HG02973 (cell line): ENCODE measurements at regions not wholly inside any gene's neighbourhood (a gene's known extent, or its start where the extent isn't known, plus 50 kb on each side); places are given as distances from the start of the nearest gene placed in this dataset.

Source experiments
- ATAC-seq: cut with Tn5 transposase; IDR thresholded peaks from one replicate; pipeline ENCODE4 v1.9.1; 2021; ENCODE audit warnings: moderate library complexity; ENCODE audit not compliant: unreplicated experiment

DNA sequence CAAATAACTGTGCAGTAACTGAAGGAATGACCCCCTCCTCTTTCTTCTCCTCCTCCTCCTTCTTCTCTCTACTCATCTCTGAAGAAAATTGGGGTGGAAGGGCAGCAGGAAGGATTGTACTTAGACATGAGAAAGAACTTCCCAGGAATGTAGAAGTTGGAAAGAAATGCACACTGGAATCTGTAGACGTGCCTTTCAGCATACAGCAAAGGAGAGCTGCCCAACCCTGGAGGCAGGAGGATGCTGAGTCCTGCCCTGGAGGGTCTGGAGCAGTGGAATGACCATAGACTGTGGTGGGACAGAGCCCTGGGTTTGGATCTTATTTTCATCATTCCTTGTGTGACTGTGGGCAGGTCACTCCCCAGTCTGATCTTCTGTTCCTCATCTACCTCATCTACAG, 80.1 kb downstream of the PJA1 start:
- no peak for ATAC-seq

DNA sequence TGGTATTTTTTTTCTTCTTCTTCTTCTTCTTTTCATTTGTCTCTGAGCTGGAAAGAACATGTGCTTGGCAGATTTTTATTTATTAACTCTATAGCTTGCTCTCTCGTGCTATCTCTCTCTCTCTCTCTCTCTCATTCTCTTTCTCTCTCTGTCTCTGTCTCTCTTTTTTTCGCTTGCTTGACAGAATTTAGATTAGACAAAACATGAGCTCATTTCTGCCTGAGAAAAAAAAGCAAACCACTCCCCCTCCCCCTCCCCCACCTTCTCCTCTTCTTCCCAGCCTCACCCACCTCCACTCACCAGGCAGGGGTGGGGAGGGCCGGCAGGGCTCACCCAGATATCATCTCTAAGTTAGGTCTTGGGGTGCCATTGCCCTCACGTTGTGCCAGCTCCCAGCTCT, 81.5 kb downstream of the PJA1 start:
- no peak for ATAC-seq

DNA sequence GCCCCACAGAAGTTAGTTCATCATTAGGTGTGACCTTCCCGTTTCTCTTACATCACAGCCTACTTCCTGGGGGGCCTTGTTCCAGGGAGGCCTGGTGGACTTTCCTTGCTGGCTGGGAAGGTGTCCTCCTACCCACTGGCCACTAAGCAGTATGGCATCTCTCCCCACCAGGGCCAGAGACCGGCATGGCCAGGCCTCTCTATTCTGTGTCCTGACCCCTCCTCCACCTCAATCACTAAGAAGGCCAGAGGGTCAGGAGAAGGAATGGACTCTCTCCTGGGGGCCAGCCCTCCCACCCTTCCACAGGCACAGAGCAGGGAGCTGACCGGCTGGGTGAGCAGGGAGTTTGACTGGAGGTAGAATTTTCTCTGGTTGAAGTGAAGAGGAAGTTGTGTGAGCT, 81.9 kb downstream of the PJA1 start:
- no peak for ATAC-seq

DNA sequence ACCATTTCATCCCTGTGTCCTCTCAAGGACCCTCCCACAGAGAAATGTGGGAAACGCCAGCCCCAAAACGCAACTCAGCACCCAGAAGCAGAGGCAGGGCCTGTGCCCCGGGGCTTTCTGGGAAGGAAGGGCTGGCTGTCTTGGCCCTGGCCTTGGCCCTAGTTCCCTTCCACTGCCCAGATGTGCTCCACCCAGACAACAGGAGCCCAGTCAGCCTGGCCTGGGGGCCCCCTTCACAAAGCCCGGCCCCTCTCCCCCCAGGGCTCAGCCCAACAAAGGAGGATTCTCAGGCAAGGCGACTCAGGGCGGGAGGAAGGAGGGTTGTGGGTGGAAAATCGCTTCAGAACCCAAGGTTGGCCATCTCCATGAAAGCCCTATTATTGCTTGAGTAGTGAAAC, 82.5 kb downstream of the PJA1 start:
- no peak for ATAC-seq

DNA sequence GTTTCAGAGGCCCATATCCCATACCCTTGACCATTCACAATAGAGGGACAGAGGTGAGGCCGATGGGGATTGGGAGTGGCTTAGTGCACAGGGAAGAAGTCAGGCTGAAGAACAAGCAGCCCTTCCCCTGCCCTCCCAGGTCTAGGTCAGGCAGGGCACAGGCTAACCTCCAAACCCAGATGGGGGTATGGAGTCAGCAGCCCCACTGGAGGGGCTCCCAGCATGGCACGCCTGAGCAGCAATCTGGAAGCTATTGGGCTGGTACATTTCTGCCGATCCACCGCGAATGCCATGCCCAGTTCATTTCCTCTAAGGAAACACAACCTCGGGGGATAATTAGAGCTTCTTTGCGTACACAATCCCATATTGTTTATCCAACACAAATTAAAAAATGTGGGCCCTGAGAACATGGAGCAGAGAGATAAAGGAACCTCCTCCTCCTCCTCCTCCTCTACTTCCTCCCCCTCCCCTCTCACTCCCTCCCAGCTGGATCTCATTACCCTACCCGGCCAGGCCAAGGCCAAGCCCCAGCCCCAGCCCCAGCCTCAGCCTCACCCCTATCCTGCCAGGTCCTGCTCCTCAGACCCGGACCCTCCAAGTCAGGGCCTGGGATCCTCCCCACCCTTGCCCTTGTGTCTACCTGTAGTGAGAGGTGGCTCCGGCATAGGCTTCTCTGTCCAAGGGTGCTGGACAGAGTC, 83.0 kb downstream of the PJA1 start:
- no peak for ATAC-seq

DNA sequence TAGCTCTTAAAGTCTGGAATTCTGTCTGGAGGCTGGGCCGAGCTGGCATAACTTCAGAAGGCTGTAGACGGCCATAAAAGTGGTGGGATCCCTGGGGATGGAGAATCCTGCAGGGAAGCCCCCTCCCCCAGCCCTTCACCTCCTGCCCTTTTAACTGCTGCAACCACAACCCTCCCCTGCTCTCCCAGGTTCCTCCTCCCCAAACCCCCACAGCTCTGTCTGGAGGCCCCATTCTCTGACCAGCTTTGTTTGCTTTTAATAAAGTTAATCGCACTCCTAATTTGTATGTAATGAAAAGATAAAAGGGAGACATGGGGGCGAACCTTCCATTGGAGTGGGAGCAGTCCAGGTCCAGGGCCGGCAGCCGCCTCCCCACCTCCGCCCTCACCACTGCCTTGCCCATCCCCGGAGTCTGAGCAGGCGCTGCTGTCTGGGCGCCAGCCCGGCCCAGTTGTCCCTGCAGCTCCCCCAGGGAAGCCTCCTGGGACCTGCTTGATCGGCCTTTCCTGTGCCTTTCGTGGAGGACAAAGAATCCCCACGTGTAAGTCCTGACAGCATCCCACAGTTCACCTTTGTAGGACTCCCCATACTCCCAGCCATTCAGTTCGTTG, 84.3 kb downstream of the PJA1 start:
- ATAC-seq, result no peak

DNA sequence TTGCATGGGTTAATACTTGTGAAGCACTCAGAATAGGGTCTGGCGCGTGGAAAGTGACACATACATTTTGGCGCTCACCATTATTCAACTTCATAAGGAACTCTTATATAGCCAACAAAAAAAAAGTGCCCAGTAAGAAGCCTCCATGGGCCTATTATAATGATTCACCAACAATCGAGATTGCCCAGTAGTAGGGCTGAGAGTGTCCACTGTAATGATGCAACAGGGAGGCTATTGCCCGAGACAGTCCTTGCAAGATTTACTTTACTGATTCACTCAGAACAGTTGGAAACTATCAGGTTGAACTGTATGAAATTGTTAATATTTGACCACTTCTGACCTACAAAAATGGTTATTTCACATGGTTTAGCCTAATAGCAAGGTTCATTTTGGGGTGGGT, 86.0 kb downstream of the PJA1 start:
- no peak for ATAC-seq

DNA sequence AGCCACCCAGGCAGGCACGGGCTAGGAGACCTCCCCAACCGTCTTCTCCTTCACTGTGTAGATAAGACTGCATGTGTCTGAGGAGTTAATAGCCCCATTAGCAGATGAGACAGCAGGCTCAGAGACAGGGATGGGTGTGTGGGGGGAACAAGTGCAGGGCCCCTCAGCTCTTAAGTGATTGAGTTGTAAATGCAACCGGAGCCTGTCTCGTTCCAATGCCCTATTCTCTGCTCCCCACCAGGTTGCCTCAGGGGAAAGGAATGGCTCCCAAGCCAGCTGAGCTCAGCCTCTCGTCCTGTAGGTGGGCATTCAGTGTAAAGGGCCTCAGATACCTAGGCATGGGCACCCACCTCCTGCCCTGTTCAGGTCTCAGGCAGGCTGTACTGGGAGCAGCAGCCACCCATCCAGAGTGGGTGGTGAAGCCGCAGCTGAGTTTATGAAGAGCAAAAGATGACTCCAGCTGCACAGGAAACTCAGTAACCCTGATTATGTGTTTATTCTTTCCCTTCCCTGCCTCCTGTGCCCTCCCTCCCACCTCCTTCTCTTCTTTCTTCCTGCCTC, 87.3 kb downstream of the PJA1 start:
- no peak for ATAC-seq

DNA sequence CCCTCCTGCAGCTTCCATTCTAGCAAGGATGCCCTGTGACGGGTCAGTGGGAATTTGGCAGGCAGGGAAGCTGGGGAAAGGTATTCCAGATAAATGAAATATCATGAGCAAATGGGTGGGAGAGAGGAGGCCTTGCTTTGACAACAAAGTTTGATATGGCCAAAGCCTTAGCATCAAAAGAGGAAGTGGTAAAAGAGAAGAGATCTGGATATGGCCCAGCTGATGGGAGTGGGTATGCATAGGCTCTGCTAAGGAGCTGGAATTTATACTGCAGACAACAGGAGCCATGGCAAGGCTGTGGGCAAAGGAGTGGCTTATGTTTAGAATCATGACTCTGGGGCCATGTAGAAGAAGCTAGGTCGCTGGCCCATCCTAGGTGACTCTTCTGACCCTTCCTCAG, 89.2 kb downstream of the PJA1 start:
- ATAC-seq, result no peak

DNA sequence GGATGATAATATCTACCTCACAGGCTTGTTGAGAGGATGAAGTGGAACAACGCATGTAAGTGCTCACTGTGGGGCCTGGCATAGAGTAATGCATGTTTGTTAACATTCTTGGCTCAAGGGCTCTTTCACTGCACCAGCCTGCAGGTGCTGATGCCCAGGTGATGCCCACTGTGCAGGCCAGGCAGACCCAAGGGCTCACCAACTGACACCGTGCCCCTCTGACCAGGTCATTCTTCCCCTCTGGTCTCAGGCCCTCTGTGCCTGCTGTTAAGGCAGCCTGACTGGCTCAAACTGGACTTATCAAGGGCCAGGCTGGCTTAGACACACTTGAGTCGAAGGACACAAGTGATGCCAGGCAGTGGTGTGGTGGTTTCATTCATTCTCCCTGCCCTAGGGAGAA, 90.5 kb downstream of the PJA1 start:
- no peak for ATAC-seq

DNA sequence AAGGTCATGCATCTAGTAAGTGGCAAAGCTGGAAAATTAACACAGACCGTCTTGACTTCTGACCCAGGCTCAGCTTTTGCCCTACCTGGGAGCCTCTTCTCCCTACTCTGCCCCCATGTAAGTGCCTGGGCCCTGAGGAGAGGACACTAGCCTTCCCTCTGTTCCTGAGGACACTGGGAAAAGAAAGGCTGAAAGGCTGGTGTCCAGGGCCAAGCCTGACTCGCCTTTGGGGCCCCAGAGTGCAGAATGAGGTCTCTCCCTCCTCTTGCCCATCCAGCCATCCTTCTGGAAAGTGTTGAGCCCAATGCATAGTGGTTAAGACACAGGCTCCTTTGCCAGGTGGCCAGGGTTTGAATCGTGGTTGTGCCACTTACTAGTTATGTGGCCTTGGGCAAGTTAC, 91.5 kb downstream of the PJA1 start:
- ATAC-seq, result no peak

DNA sequence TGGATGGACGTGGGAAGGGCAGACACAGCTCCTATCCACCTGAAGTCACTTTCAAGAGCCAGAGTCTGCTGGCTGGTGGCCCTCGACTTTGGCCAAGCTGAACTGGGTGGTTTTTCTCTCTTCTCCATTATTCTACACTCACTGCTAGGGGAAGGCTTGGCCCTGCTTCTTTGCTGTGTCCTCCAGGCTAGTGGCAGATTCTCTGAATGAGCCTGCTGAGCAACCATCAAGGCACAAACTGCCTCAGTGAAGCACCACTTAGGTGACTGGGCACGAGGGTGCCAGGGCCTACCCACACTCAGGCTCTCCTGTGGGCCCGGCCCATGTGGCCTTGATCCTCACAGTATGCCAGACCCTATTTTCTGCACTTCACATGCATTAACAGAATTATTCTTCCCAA, 92.0 kb downstream of the PJA1 start:
- ATAC-seq, result no peak

DNA sequence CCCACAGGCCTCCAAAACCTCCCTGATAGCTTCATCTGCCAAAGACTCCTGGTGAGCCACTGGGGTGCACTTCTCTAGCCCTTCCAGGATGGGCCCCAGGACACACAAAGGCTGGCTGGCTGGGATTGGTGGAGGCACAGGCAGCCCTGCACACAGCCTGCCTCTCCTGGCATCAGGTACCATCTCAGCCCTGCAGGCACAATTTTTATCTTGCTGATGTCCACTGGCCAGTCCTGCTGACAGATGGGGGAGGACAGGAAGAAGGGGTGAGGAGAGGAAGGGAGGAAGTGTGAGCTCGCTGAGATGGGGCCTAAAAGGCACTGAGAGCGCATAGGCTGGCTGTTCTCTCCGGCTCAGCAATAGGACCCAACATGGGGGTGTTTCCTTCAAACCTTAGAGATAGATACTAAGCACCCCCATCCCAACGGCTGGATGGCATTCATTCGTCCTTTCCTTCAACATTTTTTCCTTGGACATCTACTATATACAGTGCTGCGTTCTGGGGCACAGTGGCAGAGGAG, 92.7 kb downstream of the PJA1 start:
- ATAC-seq, result no peak

DNA sequence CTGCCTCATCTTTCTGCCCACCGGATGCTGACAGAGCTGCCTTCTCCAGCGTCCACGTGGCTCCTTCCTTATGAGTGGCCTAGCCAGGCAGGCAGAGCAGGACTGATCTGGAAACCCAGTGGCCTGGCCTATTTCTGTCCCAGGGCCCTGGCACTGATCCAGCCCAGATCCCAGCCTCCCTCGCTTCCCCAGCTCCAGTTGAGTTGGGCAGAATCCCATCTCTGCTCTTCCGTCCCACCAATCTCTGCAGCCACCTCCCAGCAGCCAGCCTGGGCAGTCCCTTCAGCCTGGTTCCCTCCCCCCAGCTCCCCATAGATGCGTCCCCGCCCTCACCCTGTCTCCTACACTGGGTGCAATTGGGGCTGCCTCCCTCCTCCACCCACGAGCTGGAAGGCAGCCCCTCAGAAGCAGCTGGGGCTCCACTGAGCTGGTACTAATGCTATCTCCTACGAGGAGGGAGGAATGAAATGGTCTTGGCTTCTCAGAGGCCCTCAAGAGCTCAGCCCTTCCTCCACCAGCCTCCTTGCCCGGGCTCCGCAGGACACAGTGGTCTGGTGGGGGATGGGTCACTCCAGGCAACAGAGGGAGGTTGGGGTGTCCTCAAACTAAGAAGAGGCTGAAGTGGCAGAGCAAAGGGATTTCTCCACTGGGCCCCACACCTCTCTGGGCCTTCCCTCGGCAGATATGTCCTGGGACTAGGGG, 94.2 kb downstream of the PJA1 start:
- ATAC-seq, result no peak

DNA sequence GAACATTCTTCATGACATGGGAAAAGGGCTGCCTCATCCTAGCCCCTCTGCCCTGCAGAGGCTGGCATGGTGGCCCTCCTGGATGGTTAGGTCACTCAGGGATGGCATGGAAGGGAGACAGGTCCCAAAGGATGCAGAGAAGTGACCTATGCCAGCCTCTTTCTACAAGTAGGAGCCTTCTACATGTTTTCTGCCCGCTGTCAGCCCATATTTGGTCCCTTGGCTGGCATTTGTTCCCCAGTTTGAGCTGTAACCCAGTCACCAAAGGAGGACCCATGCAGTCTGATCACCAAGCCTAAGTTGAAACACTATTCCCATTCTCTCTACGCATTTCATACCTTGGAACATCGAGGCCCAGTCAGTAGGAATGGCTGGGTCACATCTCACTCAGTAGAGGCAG, 95.4 kb downstream of the PJA1 start:
- ATAC-seq, result no peak

DNA sequence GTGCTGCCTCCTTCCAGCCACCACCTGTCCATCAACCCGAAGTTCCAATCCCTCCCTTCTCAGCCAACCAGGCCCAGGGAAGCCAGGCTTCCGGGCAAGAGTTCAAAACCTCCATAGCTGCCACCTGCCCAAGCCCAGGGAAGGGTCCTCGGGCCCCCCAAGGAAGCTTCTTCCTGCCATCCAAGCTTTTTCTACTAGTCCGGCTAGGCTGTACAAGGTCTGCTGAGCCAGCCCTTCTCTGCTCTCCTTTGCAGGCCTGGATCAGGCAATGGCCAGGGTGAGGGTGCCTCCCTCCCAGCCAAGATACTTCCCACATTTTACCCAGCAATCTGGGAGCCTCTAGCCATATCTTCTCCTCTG, 96.2 kb downstream of the PJA1 start:
- no peak for ATAC-seq

DNA sequence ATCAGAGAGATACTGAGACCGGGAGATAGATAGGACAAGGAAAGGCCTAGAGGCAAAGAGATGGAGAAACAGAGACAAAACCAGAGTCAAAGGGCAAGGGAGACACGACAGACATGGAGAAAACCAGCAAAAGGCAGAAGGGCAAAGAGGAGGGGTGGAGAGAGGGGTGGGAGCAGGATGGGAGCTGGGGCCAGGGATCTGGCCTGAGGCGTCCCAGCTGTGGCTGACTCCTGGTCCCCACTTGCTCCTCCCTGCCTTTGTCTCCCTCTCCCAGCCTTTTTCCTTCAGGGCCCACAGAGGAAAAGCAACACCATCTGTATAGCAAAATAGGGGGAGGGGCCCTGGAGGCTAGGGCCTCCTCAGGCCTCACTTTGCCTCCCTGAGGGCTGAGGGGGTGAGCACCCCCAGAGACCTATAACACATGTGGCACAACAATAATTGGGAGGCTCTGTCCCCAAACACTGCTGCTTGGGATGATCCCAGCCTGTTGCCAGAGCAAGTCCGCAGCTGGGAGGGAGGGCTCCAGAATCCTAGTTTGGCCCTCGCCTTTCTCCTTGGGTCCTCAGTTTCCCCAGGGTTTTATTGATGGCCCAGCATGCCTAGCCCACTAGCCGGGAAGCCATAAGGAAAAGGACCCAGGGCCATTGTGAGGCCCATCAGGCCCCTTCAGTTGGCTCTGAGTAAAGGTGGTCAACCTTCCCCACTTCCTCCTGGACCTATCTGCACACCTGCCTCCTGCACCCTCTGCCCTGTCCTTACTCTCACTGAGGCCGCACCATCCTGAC, 96.8 kb downstream of the PJA1 start:
- no peak for ATAC-seq

DNA sequence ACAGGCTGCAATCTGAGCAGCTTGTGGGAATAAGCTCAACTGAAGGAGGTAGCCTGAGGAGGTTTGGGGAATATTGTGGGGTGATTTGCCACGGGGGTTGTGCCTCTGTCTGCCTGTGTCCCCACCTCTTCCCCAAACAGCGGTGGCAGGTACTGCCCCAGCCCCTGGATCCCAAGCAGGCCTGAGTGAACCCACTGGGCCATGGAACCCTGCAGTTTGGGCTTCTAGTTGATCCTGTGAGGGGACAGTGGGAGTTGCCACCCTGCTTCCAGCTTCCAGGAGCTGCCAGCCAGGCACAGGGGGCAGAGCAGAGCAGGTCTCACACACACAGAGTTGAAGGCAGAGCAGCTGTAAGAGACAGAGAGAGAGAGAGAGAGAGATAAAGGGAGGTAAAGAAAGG, 97.4 kb downstream of the PJA1 start:
- no peak for ATAC-seq

DNA sequence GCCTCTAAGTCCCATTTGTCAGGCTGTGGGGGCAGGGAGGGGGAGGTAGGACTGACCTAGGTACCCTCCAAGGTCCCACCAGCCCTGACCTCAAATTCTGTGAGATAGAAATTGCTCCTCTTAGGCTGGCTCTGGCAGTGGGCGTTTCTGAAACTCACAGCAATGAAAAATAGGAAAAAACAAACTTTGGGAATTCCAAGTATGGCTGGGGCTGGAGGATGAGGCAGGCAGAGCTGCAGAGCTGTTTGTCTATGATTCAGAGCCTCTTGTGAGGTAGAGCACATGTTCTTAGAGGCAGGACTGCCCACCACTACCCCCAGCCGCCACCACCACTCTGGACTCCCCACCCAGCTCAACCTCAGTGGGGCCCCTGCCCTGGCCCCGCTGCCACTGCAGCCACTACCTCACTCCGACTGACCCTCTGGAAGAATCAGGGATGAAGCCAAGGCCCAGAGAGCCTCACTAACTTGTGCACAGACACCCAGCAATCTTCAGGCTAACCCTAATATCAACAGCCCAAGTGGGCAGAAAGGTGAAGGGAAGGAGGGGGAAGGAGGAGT, 98.2 kb downstream of the PJA1 start:
- ATAC-seq, result no peak

DNA sequence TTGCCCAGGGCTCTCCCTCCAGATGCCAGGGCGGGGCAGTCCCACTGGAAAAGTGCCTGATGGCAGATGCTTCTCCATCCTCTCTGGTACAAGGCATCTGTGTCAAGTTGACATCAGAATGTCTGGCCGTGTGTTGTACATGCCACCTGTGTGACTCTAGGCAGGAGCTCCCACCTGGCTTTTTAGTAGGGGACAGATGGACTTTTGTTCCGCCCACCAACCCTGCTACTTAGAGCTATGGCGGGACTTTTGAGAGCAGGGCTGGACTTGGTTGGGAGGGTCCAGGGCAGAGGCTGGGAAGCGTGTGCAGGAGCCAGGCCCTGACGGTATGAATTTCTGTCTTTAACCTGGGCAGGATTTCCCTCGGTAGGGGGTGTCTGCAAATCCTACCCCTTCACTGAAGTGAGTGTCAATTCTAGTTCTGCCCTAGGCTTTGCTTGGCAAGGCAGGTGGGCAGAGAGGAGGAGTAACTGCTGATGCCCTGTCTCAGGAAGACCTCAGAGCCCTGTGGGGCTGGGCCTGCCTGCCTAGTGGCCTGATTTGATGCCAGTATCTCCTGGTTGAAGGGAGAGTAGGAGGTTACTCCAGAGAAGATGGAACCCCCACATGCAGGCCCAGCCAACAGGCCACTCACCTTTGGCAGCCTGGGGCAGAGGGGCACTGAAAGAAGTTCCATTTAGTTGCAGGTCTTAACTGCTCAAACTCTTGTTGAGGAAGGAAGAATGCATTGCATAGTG, 99.1 kb downstream of the PJA1 start:
- ATAC-seq, result no peak
